ENCODE measurements at regions not wholly inside any gene's neighbourhood (a gene's known extent, or its start where the extent isn't known, plus 50 kb on each side); places are given as distances from the start of the nearest gene placed in this dataset.
"Not testable (repeated sequence)": the region's sequence is repeated elsewhere in the genome, so short reads cannot be mapped to it uniquely, and the experiment has no call there.

GRCh38 chr15:38814254-38814653 is 249.6 kb upstream of the RASGRP1 start:
- not testable (repeated sequence) for H3K27ac Mint-ChIP-seq, ATAC-seq

GRCh38 chr15:38814891-38815290 is 250.3 kb upstream of the RASGRP1 start:
- no peak for ATAC-seq
- Mint-ChIP-seq H3K36me3 (no peaks in the 10 kb centered on the region), H3K9me3 (no peaks in the 10 kb centered on the region), H3K27ac (no peak overlapping the region), H3K4me1 (no peaks in the 10 kb centered on the region), H3K4me3 (no peak overlapping the region)
- DNase-seq (ENCODE audit: low spot score in 2 of 2): no peak

More at GRCh38 chr15:38814254-38814653, 249.6 kb upstream of the RASGRP1 start:
- not testable (repeated sequence) for H3K4me1 Mint-ChIP-seq; H3K4me3 Mint-ChIP-seq; H3K36me3 Mint-ChIP-seq; DNase-seq (ENCODE audit: low spot score in 2 of 2); H3K9me3 Mint-ChIP-seq

- no peak overlapping the region for H3K27ac Mint-ChIP-seq
- peak; percentile 82 to 93 for DNase-seq (ENCODE audit: low spot score in 2 of 2)
- H3K4me3 Mint-ChIP-seq: no peak overlapping the region
- H3K9me3 Mint-ChIP-seq: no peaks in the 10 kb centered on the region
- H3K36me3 Mint-ChIP-seq: no peaks in the 10 kb centered on the region
- H3K4me1 Mint-ChIP-seq: no peaks in the 10 kb centered on the region
- peak; percentile 88 for ATAC-seq
Measured at GRCh38 chr15:38817427-38818156, 253.0 kb upstream of the RASGRP1 start.

- no peaks in the 10 kb centered on the region for H3K9me3 Mint-ChIP-seq
- H3K36me3 Mint-ChIP-seq: no peaks in the 10 kb centered on the region
- no peak overlapping the region for H3K4me3 Mint-ChIP-seq
- DNase-seq (ENCODE audit: low spot score in 2 of 2): no peak
- ATAC-seq: no peak
- no peak overlapping the region for H3K27ac Mint-ChIP-seq
- no peaks in the 10 kb centered on the region for H3K4me1 Mint-ChIP-seq
Measured at GRCh38 chr15:38818157-38818790, 253.7 kb upstream of the RASGRP1 start.

- Mint-ChIP-seq H3K4me3 (no peak overlapping the region), H3K36me3 (no peaks in the 10 kb centered on the region), H3K4me1 (no peaks in the 10 kb centered on the region), H3K27ac (no peak overlapping the region), H3K9me3 (no peaks in the 10 kb centered on the region)
- DNase-seq (ENCODE audit: low spot score in 2 of 2) (no peak), ATAC-seq (no peak)
Measured at GRCh38 chr15:38819387-38819950, 254.9 kb upstream of the RASGRP1 start.

GRCh38 chr15:38823263-38823662 is 258.6 kb upstream of the RASGRP1 start:
- Mint-ChIP-seq H3K27ac (no peak overlapping the region), H3K36me3 (no peaks in the 10 kb centered on the region), H3K4me3 (no peak overlapping the region), H3K4me1 (no peaks in the 10 kb centered on the region), H3K9me3 (no peaks in the 10 kb centered on the region)
- ATAC-seq (no peak), DNase-seq (ENCODE audit: low spot score in 2 of 2) (no peak)

- H3K4me3 Mint-ChIP-seq: no peak overlapping the region
- no peaks in the 10 kb centered on the region for H3K36me3 Mint-ChIP-seq
- DNase-seq (ENCODE audit: low spot score in 2 of 2) (no peak), ATAC-seq (no peak)
- no peak overlapping the region for H3K27ac Mint-ChIP-seq
- H3K4me1 Mint-ChIP-seq: no peaks in the 10 kb centered on the region
- no peaks in the 10 kb centered on the region for H3K9me3 Mint-ChIP-seq
Measured at GRCh38 chr15:38824719-38825118, 260.1 kb upstream of the RASGRP1 start.

- DNase-seq (ENCODE audit: low spot score in 2 of 2) (no peak), ATAC-seq (no peak)
- H3K4me3 Mint-ChIP-seq: no peak overlapping the region
Measured at GRCh38 chr15:38826880-38827279, 262.3 kb upstream of the RASGRP1 start.

GRCh38 chr15:38828031-38828532 is 263.5 kb upstream of the RASGRP1 start:
- H3K4me3 Mint-ChIP-seq: no peak overlapping the region
- ATAC-seq (no peak), DNase-seq (ENCODE audit: low spot score in 2 of 2) (no peak)
- H3K27ac Mint-ChIP-seq: no peak overlapping the region
- H3K36me3 Mint-ChIP-seq: no peaks in the 10 kb centered on the region
- no peaks in the 10 kb centered on the region for H3K4me1 Mint-ChIP-seq
- no peaks in the 10 kb centered on the region for H3K9me3 Mint-ChIP-seq

More at GRCh38 chr15:38826880-38827279, 262.3 kb upstream of the RASGRP1 start:
- Mint-ChIP-seq H3K4me1 (no peaks in the 10 kb centered on the region), H3K27ac (no peak overlapping the region), H3K9me3 (no peaks in the 10 kb centered on the region), H3K36me3 (no peaks in the 10 kb centered on the region)

- no peak for ATAC-seq
- Mint-ChIP-seq H3K27ac (no peak overlapping the region), H3K4me1 (no peaks in the 10 kb centered on the region), H3K36me3 (no peaks in the 10 kb centered on the region), H3K9me3 (peaks cover 4% of the 10 kb centered on the region), H3K4me3 (no peak overlapping the region)
- no peak for DNase-seq (ENCODE audit: low spot score in 2 of 2)
Measured at GRCh38 chr15:38829086-38829485, 264.5 kb upstream of the RASGRP1 start.

GRCh38 chr15:38842226-38842625 is 277.6 kb upstream of the RASGRP1 start:
- DNase-seq (ENCODE audit: low spot score in 2 of 2): no peak
- H3K4me3 Mint-ChIP-seq: no peak overlapping the region

GRCh38 chr15:38843051-38843501 is 278.5 kb upstream of the RASGRP1 start:
- no peaks in the 10 kb centered on the region for H3K36me3 Mint-ChIP-seq
- ATAC-seq (no peak), DNase-seq (ENCODE audit: low spot score in 2 of 2) (no peak)
- no peak overlapping the region for H3K4me3 Mint-ChIP-seq
- no peak overlapping the region for H3K27ac Mint-ChIP-seq
- no peaks in the 10 kb centered on the region for H3K9me3 Mint-ChIP-seq
- no peaks in the 10 kb centered on the region for H3K4me1 Mint-ChIP-seq

More at GRCh38 chr15:38842226-38842625, 277.6 kb upstream of the RASGRP1 start:
- H3K4me1 Mint-ChIP-seq: no peaks in the 10 kb centered on the region
- no peak overlapping the region for H3K27ac Mint-ChIP-seq
- ATAC-seq: no peak
- H3K36me3 Mint-ChIP-seq: no peaks in the 10 kb centered on the region
- H3K9me3 Mint-ChIP-seq: peaks cover 3% of the 10 kb centered on the region

- Mint-ChIP-seq H3K4me1 (no peaks in the 10 kb centered on the region), H3K4me3 (no peak overlapping the region), H3K36me3 (no peaks in the 10 kb centered on the region), H3K9me3 (no peaks in the 10 kb centered on the region), H3K27ac (no peak overlapping the region)
- DNase-seq (ENCODE audit: low spot score in 2 of 2): no peak
- ATAC-seq: no peak
Measured at GRCh38 chr15:38843736-38844590, 279.3 kb upstream of the RASGRP1 start.

GRCh38 chr15:38844736-38845135 is 280.1 kb upstream of the RASGRP1 start:
- DNase-seq (ENCODE audit: low spot score in 2 of 2): no peak
- no peaks in the 10 kb centered on the region for H3K4me1 Mint-ChIP-seq
- no peaks in the 10 kb centered on the region for H3K36me3 Mint-ChIP-seq
- H3K4me3 Mint-ChIP-seq: no peak overlapping the region
- no peak overlapping the region for H3K27ac Mint-ChIP-seq
- H3K9me3 Mint-ChIP-seq: no peaks in the 10 kb centered on the region
- ATAC-seq: no peak

GRCh38 chr15:38846346-38846745 is 281.7 kb upstream of the RASGRP1 start:
- no peaks in the 10 kb centered on the region for H3K4me1 Mint-ChIP-seq
- ATAC-seq: no peak
- no peak overlapping the region for H3K27ac Mint-ChIP-seq
- no peak for DNase-seq (ENCODE audit: low spot score in 2 of 2)
- no peak overlapping the region for H3K4me3 Mint-ChIP-seq
- no peaks in the 10 kb centered on the region for H3K9me3 Mint-ChIP-seq
- no peaks in the 10 kb centered on the region for H3K36me3 Mint-ChIP-seq

Data from stimulated activated effector memory CD8-positive, alpha-beta T cell treated with anti-CD3 and anti-CD28 coated beads, Interleukin-12 subunit alpha, Interleukin-12 subunit beta, amount 100 ng/mL, for 72 hours (primary cell).